Type B pancreatic cell (in vitro differentiated cells): ENCODE measurements at regions not wholly inside any gene's neighbourhood (a gene's known extent, or its start where the extent isn't known, plus 50 kb on each side); places are given as distances from the start of the nearest gene placed in this dataset.

Experiments
- DNase-seq: peaks from one replicate; pipeline ENCODE4 v3.0.0; 2021; ENCODE audit warnings: mixed read lengths; ENCODE audit not compliant: unreplicated experiment; ENCODE audit errors: extremely low spot score
- H3K27ac Mint-ChIP-seq: 2 replicates; pipeline ENCODE4 v1.8.0; 2021; ENCODE audit warnings: mild to moderate bottlenecking, mixed read lengths
- H3K27me3 Mint-ChIP-seq: 2 replicates; pipeline ENCODE4 v1.8.0; 2021; ENCODE audit warnings: mixed read lengths
- H3K36me3 Mint-ChIP-seq: 2 replicates; pipeline ENCODE4 v1.8.0; 2021; ENCODE audit warnings: mixed read lengths
- H3K4me1 Mint-ChIP-seq: one replicate; pipeline ENCODE4 v1.8.0; 2021; ENCODE audit warnings: mixed read lengths; ENCODE audit not compliant: unreplicated experiment
- H3K4me3 Mint-ChIP-seq: 2 replicates; pipeline ENCODE4 v1.8.0; 2021; ENCODE audit warnings: mild to moderate bottlenecking, mixed read lengths
- H3K9me3 Mint-ChIP-seq: 2 replicates; pipeline ENCODE4 v1.8.0; 2021; ENCODE audit warnings: mixed read lengths
- TF ChIP-seq, protein P1 (sequence below): fragments of 200-600 bp; sonication (generic); conservative IDR thresholded peaks from 2 replicates; pipeline ENCODE4 v1.5.0; 2021; ENCODE audit warnings: antibody characterized with exemption, mild to moderate bottlenecking

- DNase-seq, result no peak
- H3K9me3 Mint-ChIP-seq, result no peaks in the 10 kb centered on the region
- H3K27ac Mint-ChIP-seq, result no peak overlapping the region
- no peaks in the 10 kb centered on the region for H3K36me3 Mint-ChIP-seq
- TF ChIP-seq, protein P1, sequence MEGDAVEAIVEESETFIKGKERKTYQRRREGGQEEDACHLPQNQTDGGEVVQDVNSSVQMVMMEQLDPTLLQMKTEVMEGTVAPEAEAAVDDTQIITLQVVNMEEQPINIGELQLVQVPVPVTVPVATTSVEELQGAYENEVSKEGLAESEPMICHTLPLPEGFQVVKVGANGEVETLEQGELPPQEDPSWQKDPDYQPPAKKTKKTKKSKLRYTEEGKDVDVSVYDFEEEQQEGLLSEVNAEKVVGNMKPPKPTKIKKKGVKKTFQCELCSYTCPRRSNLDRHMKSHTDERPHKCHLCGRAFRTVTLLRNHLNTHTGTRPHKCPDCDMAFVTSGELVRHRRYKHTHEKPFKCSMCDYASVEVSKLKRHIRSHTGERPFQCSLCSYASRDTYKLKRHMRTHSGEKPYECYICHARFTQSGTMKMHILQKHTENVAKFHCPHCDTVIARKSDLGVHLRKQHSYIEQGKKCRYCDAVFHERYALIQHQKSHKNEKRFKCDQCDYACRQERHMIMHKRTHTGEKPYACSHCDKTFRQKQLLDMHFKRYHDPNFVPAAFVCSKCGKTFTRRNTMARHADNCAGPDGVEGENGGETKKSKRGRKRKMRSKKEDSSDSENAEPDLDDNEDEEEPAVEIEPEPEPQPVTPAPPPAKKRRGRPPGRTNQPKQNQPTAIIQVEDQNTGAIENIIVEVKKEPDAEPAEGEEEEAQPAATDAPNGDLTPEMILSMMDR, result no peak
- H3K4me1 Mint-ChIP-seq, result no peaks in the 10 kb centered on the region
- H3K4me3 Mint-ChIP-seq, result no peak overlapping the region
- no peaks in the 10 kb centered on the region for H3K27me3 Mint-ChIP-seq
Measured at GRCh38 chr13:80509264-80509663, 168.3 kb upstream of the SPRY2 start.

- H3K9me3 Mint-ChIP-seq, result no peaks in the 10 kb centered on the region
- H3K36me3 Mint-ChIP-seq, result no peaks in the 10 kb centered on the region
- H3K4me1 Mint-ChIP-seq, result no peaks in the 10 kb centered on the region
- TF ChIP-seq, protein P1, result no peak
- H3K27me3 Mint-ChIP-seq, result no peaks in the 10 kb centered on the region
- no peak for DNase-seq
- H3K27ac Mint-ChIP-seq, result no peak overlapping the region
- no peak overlapping the region for H3K4me3 Mint-ChIP-seq
Measured at GRCh38 chr13:80508031-80508430, 167.1 kb upstream of the SPRY2 start.

GRCh38 chr13:80504453-80504852 lies 163.5 kb upstream of the SPRY2 start:
- H3K36me3 Mint-ChIP-seq, result no peaks in the 10 kb centered on the region
- H3K27me3 Mint-ChIP-seq, result no peaks in the 10 kb centered on the region
- no peaks in the 10 kb centered on the region for H3K4me1 Mint-ChIP-seq
- no peaks in the 10 kb centered on the region for H3K9me3 Mint-ChIP-seq
- H3K27ac Mint-ChIP-seq, result no peak overlapping the region
- DNase-seq, result no peak
- no peak overlapping the region for H3K4me3 Mint-ChIP-seq
- TF ChIP-seq, protein P1, result no peak

GRCh38 chr13:80502359-80502758 lies 161.4 kb upstream of the SPRY2 start:
- Mint-ChIP-seq H3K4me3 (no peak overlapping the region), H3K27ac (no peak overlapping the region), H3K9me3 (no peaks in the 10 kb centered on the region), H3K27me3 (no peaks in the 10 kb centered on the region), H3K36me3 (no peaks in the 10 kb centered on the region), H3K4me1 (no peaks in the 10 kb centered on the region)
- TF ChIP-seq, protein P1, result no peak
- no peak for DNase-seq

- H3K9me3 Mint-ChIP-seq, result no peaks in the 10 kb centered on the region
- TF ChIP-seq, protein P1, result no peak
- H3K27ac Mint-ChIP-seq, result no peak overlapping the region
- no peak overlapping the region for H3K4me3 Mint-ChIP-seq
- no peaks in the 10 kb centered on the region for H3K36me3 Mint-ChIP-seq
- no peaks in the 10 kb centered on the region for H3K27me3 Mint-ChIP-seq
- no peaks in the 10 kb centered on the region for H3K4me1 Mint-ChIP-seq
- no peak for DNase-seq
Measured at GRCh38 chr13:80501556-80501955, 160.6 kb upstream of the SPRY2 start.

DNA sequence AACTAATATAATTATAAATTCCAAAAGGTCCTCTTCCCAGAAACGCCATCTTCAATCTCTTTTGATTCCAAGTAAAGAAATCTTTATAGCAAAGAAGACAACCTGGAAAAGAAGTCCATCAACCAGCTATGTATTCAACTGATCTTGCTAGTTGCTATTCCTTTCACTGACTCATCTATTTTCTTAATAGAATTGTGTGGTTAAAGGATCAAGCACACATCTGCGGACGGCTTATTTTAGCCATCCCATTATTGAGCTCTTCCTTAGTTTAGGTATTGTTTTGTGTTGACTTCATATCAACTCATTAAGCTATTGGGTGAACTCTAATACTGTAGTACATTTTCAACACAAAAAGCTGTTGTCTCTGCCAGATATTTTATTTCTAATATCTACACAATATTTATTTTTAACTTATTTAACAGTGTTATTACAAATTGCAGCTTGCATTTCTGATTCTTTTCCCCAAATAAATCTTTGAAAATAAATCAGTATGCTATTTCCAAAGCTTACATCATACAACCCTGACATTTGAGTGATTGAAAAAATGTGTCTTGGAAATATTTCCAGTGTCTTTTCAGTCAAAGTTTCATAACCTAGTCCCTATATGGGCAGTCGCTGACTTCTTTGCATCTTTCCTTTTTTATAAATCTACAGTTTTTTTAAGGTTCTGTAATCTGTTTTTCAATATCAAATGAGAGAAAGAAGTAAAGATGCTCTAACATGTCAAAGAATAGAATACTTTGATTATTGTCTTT lies 158.8 kb upstream of the SPRY2 start:
- Mint-ChIP-seq H3K4me3 (no peak overlapping the region), H3K9me3 (no peaks in the 10 kb centered on the region), H3K4me1 (no peaks in the 10 kb centered on the region), H3K36me3 (no peaks in the 10 kb centered on the region), H3K27ac (no peak overlapping the region), H3K27me3 (no peaks in the 10 kb centered on the region)
- TF ChIP-seq, protein P1, result no peak
- DNase-seq, result no peak
